Left lung (tissue), 4 donors: ENCODE measurements at regions not wholly inside any gene's neighbourhood (a gene's known extent, or its start where the extent isn't known, plus 50 kb on each side); places are given as distances from the start of the nearest gene placed in this dataset.

ENCODE experiments used
- ATAC-seq: fragments of 200-7000 bp; cut with Tn5 transposase; one replicate; pipeline ENCODE4 v1.9.1; 2020; ENCODE audit warnings: moderate library complexity
- DNase-seq, 4 donors: peaks; one replicate each; pipeline ENCODE4 v3.0.0-alpha.2; 2013 to 2020
- H3K27ac ChIP-seq, 2 donors: fragments of 200-600 bp; sonication (generic) in 1 of 2; one replicate each; pipeline versions ENCODE4 v1.5.0 to v1.8.0; 2020 to 2021
- H3K27me3 ChIP-seq, 2 donors: fragments of 200-600 bp; sonication (generic) in 1 of 2; one replicate each; pipeline versions ENCODE4 v1.5.0 to v1.8.0; 2020 to 2021
- H3K36me3 ChIP-seq, 2 donors: fragments of 200-600 bp; sonication (generic) in 1 of 2; one replicate each; pipeline versions ENCODE4 v1.5.0 to v1.8.0; 2020 to 2021
- H3K4me1 ChIP-seq, 2 donors: fragments of 200-600 bp; one replicate each; pipeline ENCODE4 v1.8.0; 2021
- H3K4me3 ChIP-seq, 2 donors: fragments of 200-600 bp; sonication (generic) in 1 of 2; one replicate each; pipeline versions ENCODE4 v1.5.0 to v1.8.0; 2020 to 2021; ENCODE audit warnings: mild to moderate bottlenecking in 1 of 2
- H3K9me3 ChIP-seq, 2 donors: fragments of 200-600 bp; sonication (generic) in 1 of 2; one replicate each; pipeline versions ENCODE4 v1.5.0 to v1.8.0; 2020 to 2021
- CTCF ChIP-seq, 2 donors: fragments of 200-600 bp; sonication (generic) in 1 of 2; IDR thresholded peaks; one replicate each; pipeline versions ENCODE4 v1.5.0 to v1.8.0; 2021; ENCODE audit warnings: antibody characterized with exemption in 2 of 2
- intact Hi-C, 2 donors: fragments of 100-400 bp; cut with DNase I; formaldehyde crosslinking; loops; one replicate each; pipeline versions ENCODE4 v1.11.2 to v1.14.2; 2022
- donor health status: DM: no; HTN: yes; CAD: no.
- donor health status: DM: no; HTN: no; CAD: no.

GRCh38 chr12:105967038-105967776 lies 171.5 kb downstream of the NUAK1 start:
- Histone ChIP-seq H3K27me3 (no peaks in the 10 kb centered on the region), H3K27ac (no peak overlapping the region), H3K9me3 (no peaks in the 10 kb centered on the region), H3K4me3 (no peak overlapping the region), H3K36me3 (no peaks in the 10 kb centered on the region), H3K4me1 (no peaks in the 10 kb centered on the region)
- ATAC-seq (no peak), DNase-seq (no peak)
- no peak for TF ChIP-seq CTCF (IDR thresholded peaks at IDR 0.05)
- intact Hi-C loops, result no loop called here

- Histone ChIP-seq H3K36me3 (no peaks in the 10 kb centered on the region), H3K27me3 (no peaks in the 10 kb centered on the region), H3K4me1 (no peaks in the 10 kb centered on the region), H3K9me3 (no peaks in the 10 kb centered on the region), H3K4me3 (no peak overlapping the region), H3K27ac (no peak overlapping the region)
- no peak for TF ChIP-seq CTCF (IDR thresholded peaks at IDR 0.05)
- intact Hi-C loops, result no loop called here
- DNase-seq (no peak), ATAC-seq (no peak)
These were observed 170.7 kb downstream of the NUAK1 start for GRCh38 chr12:105968025-105968424.

GRCh38 chr12:105970885-105971284 lies 167.9 kb downstream of the NUAK1 start:
- Histone ChIP-seq H3K9me3 (no peaks in the 10 kb centered on the region), H3K4me1 (no peaks in the 10 kb centered on the region), H3K36me3 (no peaks in the 10 kb centered on the region), H3K4me3 (no peak overlapping the region), H3K27me3 (no peaks in the 10 kb centered on the region), H3K27ac (no peak overlapping the region)
- no peak for ATAC-seq
- intact Hi-C loops, result no loop called here
- no peak for TF ChIP-seq CTCF (IDR thresholded peaks at IDR 0.05)
- no peak for DNase-seq

- Histone ChIP-seq H3K27ac (no peak overlapping the region), H3K4me1 (no peaks in the 10 kb centered on the region), H3K9me3 (no peaks in the 10 kb centered on the region), H3K36me3 (no peaks in the 10 kb centered on the region), H3K4me3 (no peak overlapping the region), H3K27me3 (no peaks in the 10 kb centered on the region)
- intact Hi-C loops, result no loop called here
- no peak for TF ChIP-seq CTCF (IDR thresholded peaks at IDR 0.05)
- ATAC-seq (no peak), DNase-seq (no peak)
These were observed 164.0 kb downstream of the NUAK1 start for GRCh38 chr12:105974738-105975137.

- intact Hi-C loops, result no loop called here
- TF ChIP-seq CTCF (IDR thresholded peaks at IDR 0.05), result no peak
- no peaks in the 10 kb centered on the region for H3K36me3 ChIP-seq
- H3K9me3 ChIP-seq, result no peaks in the 10 kb centered on the region
- no peak for DNase-seq
- H3K4me3 ChIP-seq, result no peak overlapping the region
- no peak for ATAC-seq
- H3K27me3 ChIP-seq, result no peaks in the 10 kb centered on the region
- H3K4me1 ChIP-seq, result no peaks in the 10 kb centered on the region
- H3K27ac ChIP-seq, result no peak overlapping the region
These were observed 163.4 kb downstream of the NUAK1 start for GRCh38 chr12:105975351-105975750.
